HUES64 (cell line): ENCODE measurements at regions not wholly inside any gene's neighbourhood (a gene's known extent, or its start where the extent isn't known, plus 50 kb on each side); places are given as distances from the start of the nearest gene placed in this dataset.

ENCODE experiments used
- H3K27ac ChIP-seq: 2 replicates; pipeline ENCODE4 v1.7.0; 2013; ENCODE audit warnings: low read depth, low read length, inconsistent platforms
- H3K27me3 ChIP-seq: 2 replicates; pipeline ENCODE4 v1.6.1; 2013; ENCODE audit warnings: mild to moderate bottlenecking, low read length; ENCODE audit not compliant: insufficient read depth
- H3K36me3 ChIP-seq: 2 replicates; pipeline ENCODE4 v1.6.1; 2013; ENCODE audit warnings: mild to moderate bottlenecking, low read length; ENCODE audit not compliant: insufficient read depth
- H3K4me1 ChIP-seq: 2 replicates; pipeline ENCODE4 v1.6.1; 2013; ENCODE audit warnings: mild to moderate bottlenecking, low read length, moderate library complexity; ENCODE audit not compliant: insufficient read depth
- H3K4me3 ChIP-seq: 2 replicates; pipeline ENCODE4 v1.5.1; 2013; ENCODE audit warnings: mild to moderate bottlenecking, low read length, moderate library complexity
- H3K9ac ChIP-seq: 2 replicates; pipeline ENCODE4 v1.6.1; 2013; ENCODE audit warnings: mild to moderate bottlenecking, low read depth, low read length
- H3K9me3 ChIP-seq: 2 replicates; pipeline ENCODE4 v1.6.1; 2013; ENCODE audit warnings: low read depth, low read length; ENCODE audit not compliant: insufficient read depth
- WGBS: fragments of 150-250, 120-280 bp; methylation state at CpG from one replicate; pipeline ENCODE4 v1.1.7; 2013; ENCODE audit warnings: missing lambda C conversion rate; 5-methylcytosine and 5-hydroxymethylcytosine counted together

DNA sequence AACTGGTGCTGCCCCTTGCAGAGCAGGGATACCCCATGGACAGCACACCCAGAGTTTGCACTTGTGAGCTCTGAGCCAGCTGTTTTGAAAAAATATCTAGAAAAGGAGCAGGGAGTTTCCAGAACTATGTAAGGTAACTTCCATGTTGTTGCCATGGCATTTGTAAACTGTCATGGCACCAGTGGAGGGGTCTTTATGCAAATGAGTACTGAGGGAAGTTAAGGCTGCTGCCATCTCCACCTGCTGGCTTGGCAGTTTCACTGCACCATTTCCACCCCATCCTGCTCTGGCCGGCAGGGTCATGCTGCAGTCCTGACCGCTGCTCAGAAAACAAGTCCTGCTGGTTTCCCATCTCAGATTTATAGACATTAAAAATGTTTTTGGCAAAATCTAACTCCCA is 52.3 kb upstream of the SNTG2 start:
- H3K36me3 ChIP-seq, result no peaks in the 10 kb centered on the region
- H3K9me3 ChIP-seq, result peaks cover 32% of the 10 kb centered on the region
- no peaks in the 10 kb centered on the region for H3K27me3 ChIP-seq
- peaks cover 4% of the 10 kb centered on the region for H3K4me1 ChIP-seq
- 65% methylated on average over 2 of the region's 2 CpGs for WGBS
- H3K4me3 ChIP-seq, result no peak overlapping the region
- no peak overlapping the region for H3K9ac ChIP-seq
- H3K27ac ChIP-seq, result no peak overlapping the region

DNA sequence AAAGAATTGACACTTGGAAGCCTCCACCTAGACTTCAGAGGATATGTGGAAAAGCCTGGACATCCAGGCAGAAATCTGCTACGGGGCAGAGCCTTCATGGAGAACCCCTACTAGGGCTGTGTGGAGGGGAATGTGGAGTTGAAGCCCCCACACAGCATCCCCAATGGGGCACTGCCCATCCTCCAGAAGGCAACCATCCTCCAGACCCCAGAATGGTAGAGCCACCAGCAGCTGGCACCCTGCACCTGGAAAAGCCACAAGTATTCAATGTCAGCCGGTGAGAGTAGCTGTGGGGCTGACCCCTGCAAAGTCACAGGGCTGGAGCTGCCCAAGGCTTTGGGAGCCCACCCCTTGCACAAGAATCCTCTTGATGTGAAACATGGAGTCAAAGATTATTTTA is 53.6 kb upstream of the SNTG2 start:
- Histone ChIP-seq H3K27me3 (no peaks in the 10 kb centered on the region), H3K9me3 (peaks cover 26% of the 10 kb centered on the region), H3K4me3 (no peak overlapping the region), H3K27ac (no peak overlapping the region), H3K9ac (no peak overlapping the region), H3K36me3 (no peaks in the 10 kb centered on the region), H3K4me1 (peaks cover 4% of the 10 kb centered on the region)
- WGBS, result 88% methylated on average over 2 of the region's 2 CpGs

DNA sequence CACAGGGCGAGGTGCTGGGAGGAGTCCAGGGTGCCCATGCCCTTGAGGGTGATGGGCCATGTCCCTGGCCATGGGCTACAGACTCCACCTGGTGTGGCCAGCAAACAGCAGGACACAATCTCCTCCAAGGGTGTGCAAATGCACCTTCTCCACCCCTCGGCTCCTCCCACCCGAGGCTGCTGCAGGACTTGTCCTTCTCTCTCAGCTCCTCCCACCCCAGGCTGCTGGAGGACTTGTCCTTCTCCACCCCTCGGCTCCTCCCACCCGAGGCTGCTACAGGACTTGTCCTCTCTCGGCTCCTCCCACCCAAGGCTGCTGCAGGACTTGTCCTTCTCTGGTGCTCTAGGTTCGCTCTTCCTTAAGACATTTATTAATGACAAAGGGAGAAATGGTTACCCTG is 57.3 kb upstream of the SNTG2 start:
- Histone ChIP-seq H3K4me1 (peaks cover 14% of the 10 kb centered on the region), H3K27ac (no peak overlapping the region), H3K36me3 (no peaks in the 10 kb centered on the region), H3K4me3 (no peak overlapping the region), H3K27me3 (no peaks in the 10 kb centered on the region), H3K9ac (no peak overlapping the region), H3K9me3 (peaks cover 17% of the 10 kb centered on the region; the same call in 1 of the 2 replicates)
- WGBS, result 60% methylated on average over 7 of the region's 7 CpGs

DNA sequence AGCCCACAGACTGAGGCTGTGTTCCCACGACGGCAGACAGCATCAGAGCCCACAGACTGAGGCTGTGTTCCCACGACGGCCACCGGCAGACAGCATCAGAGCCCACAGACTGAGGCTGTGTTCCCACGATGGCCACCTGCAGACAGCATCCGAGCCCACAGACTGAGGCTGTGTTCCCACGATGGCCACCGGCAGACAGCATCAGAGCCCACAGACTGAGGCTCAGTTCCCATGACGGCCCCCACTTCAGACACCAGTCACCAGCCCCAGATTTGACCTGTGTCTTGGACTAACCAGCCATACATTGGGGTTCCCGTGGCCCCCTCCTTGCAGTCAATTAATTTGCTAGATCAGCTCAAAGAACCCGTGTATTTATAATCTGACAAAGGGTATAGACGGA is 57.8 kb upstream of the SNTG2 start:
- Histone ChIP-seq H3K9me3 (peaks cover 13% of the 10 kb centered on the region; the same call in 1 of the 2 replicates), H3K4me1 (peaks cover 18% of the 10 kb centered on the region), H3K27ac (no peak overlapping the region), H3K4me3 (no peak overlapping the region), H3K9ac (no peak overlapping the region), H3K27me3 (no peaks in the 10 kb centered on the region), H3K36me3 (no peaks in the 10 kb centered on the region)
- 89% methylated on average over 13 of the region's 13 CpGs for WGBS

DNA sequence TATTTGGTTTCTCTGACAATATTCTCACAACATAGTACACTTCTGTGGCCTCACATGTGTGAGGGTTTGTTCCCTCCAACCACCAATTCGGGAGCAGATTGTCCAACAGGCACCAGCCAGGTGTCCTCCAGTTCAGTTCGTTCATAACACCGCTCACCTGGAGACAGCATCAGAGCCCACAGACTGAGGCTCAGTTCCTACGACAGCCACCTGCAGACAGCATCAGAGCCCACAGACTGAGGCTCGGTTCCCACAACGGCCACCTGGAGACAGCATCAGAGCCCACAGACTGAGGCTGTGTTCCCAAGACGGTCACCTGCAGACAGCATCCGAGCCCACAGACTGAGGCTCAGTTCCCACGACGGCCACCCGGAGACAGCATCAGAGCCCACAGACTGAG is 58.2 kb upstream of the SNTG2 start:
- Histone ChIP-seq H3K27ac (no peak overlapping the region), H3K9ac (no peak overlapping the region), H3K27me3 (no peaks in the 10 kb centered on the region), H3K4me3 (no peak overlapping the region), H3K9me3 (peaks cover 8% of the 10 kb centered on the region; the same call in 1 of the 2 replicates), H3K4me1 (peaks cover 23% of the 10 kb centered on the region), H3K36me3 (no peaks in the 10 kb centered on the region)
- WGBS, result 94% methylated on average over 11 of the region's 11 CpGs

DNA sequence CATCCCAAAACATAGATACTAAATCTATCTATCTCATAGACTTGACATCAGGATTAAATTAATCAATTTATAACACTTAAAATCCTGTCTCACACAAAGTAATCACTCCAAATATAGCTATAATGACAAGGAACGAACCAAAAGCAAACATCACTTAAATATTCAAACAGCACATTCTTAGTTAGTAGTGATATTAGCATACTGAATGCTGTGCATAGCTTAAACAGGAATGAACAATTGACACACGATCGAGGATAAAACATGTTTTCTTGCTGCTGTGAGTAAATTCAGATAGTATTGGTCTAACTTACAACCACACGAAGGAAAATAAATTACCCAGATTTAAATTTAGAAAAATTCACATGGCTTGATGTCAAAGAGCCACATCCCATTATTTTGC is 58.9 kb upstream of the SNTG2 start:
- WGBS, result 84% methylated on average over 3 of the region's 4 CpGs
- H3K4me3 ChIP-seq, result no peak overlapping the region
- peaks cover 29% of the 10 kb centered on the region for H3K4me1 ChIP-seq
- H3K9ac ChIP-seq, result no peak overlapping the region
- H3K27ac ChIP-seq, result no peak overlapping the region
- no peaks in the 10 kb centered on the region for H3K27me3 ChIP-seq
- 0 out of 2 replicates have a peak, but pooled peaks cover 4% of the 10 kb centered on the region for H3K9me3 ChIP-seq
- H3K36me3 ChIP-seq, result no peaks in the 10 kb centered on the region

DNA sequence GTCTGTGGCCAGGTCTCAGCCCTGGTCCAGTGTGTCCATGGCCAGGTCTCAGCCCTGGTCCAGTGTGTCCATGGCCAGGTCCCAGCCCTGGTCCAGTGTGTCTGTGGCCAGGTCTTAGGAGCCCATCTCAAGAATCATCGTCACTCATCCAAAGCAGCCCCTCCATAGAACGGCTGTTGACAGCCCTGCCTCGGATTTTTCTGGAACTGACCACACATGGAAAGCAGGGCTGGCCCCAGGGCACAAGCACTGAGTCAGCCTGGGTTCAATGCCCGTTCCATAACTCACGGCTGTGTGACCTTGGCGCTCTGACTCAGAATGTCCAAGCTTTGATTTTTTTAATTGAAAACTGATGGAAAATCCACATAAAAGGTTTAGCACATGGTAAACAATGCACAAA is 59.9 kb upstream of the SNTG2 start:
- Histone ChIP-seq H3K4me1 (peaks cover 30% of the 10 kb centered on the region), H3K36me3 (no peaks in the 10 kb centered on the region), H3K9me3 (no peaks in the 10 kb centered on the region), H3K27ac (no peak overlapping the region), H3K9ac (no peak overlapping the region), H3K27me3 (no peaks in the 10 kb centered on the region), H3K4me3 (no peak overlapping the region)
- WGBS, result 91% methylated on average over 6 of the region's 6 CpGs

DNA sequence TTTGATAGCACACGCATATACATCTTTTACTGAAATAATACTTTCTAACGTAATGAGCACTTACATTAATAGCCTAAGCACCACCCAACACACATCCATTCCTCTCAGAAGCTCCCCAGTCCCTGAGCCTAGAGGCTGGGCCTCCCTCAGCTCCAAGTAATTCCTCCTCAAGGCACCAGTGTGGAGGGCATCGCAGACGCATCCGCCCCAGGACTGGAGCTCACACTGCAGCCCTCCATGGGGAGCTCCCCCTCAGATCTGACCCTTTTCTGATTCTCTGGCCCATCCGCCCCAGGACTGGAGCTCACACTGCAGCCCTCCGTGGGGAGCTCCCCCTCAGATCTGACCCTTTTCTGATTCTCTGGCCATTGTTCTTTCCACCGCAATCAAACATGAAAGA is 60.4 kb upstream of the SNTG2 start:
- Histone ChIP-seq H3K27ac (no peak overlapping the region), H3K9me3 (no peaks in the 10 kb centered on the region), H3K27me3 (no peaks in the 10 kb centered on the region; the same call in 1 of the 2 replicates), H3K4me1 (peaks cover 30% of the 10 kb centered on the region), H3K36me3 (no peaks in the 10 kb centered on the region), H3K9ac (no peak overlapping the region), H3K4me3 (no peak overlapping the region)
- 80% methylated on average over 8 of the region's 8 CpGs for WGBS

DNA sequence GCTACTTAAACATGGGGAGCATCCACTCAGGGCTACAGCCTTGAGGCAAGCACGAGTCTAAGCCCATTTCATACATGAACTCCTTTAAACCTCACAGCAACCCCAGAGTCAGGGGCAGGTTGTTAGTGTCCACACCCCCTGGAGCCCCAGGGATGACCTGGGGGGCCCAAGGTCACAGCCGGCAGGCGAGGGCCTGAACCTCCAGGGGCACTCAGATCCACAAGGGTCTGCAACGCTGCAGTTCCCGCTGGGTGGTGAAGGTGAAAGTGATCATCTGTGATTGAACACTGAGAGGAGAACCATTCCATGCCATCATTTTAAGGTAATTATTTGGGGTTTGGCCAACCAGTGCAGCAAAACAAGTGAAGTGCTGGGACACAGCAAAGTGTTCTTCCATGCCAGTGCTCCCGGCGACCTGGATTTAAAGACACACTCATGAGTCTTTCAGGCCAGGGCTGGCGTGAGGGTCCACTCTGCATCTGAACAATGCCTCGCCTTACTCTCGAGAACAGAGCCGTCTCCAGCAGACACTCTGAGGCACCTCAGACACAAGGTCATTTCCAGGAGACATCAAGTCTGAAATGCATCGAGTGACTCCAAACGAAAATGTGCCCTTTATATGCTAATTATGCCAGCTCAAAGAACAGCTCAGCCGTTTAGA is 61.6 kb upstream of the SNTG2 start:
- Histone ChIP-seq H3K4me1 (peaks cover 32% of the 10 kb centered on the region), H3K4me3 (no peak overlapping the region), H3K36me3 (no peaks in the 10 kb centered on the region), H3K27ac (no peak overlapping the region), H3K9ac (no peak overlapping the region), H3K27me3 (no peaks in the 10 kb centered on the region; the same call in 1 of the 2 replicates), H3K9me3 (no peaks in the 10 kb centered on the region)
- WGBS, result 88% methylated on average over 14 of the region's 14 CpGs

DNA sequence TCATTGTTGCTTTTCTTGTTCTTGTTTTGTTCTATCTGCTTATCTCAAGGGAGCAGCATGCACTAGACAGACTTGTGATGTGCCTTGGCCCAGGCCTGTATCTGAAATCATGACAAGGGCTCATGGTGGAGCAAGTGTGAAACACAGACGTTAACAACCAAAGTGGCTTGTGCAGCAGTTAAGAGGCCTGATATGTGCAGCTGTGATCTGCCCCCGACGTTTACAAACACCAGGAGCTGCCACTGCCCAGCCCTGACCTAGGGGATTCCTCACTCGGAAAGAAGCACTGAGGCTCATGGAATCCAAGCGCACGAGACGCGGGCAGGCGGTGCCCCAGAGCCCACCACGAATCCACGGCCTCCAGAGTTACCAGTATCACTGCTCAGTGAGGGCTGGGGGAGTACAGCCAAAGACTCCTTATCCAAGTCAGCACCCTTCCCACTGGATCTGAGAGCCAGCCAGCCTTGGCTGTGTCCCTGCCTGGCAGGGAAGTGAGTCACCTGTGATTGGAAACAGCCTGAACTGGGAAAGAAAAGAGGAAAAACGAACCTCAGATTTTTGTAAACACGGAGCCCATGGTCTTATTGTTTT is 62.3 kb upstream of the SNTG2 start:
- Histone ChIP-seq H3K9me3 (no peaks in the 10 kb centered on the region), H3K36me3 (no peaks in the 10 kb centered on the region), H3K4me1 (peaks cover 34% of the 10 kb centered on the region), H3K9ac (no peak overlapping the region), H3K4me3 (no peak overlapping the region), H3K27ac (no peak overlapping the region), H3K27me3 (peaks cover 7% of the 10 kb centered on the region; the same call in 1 of the 2 replicates)
- WGBS, result 78% methylated on average over 13 of the region's 13 CpGs

DNA sequence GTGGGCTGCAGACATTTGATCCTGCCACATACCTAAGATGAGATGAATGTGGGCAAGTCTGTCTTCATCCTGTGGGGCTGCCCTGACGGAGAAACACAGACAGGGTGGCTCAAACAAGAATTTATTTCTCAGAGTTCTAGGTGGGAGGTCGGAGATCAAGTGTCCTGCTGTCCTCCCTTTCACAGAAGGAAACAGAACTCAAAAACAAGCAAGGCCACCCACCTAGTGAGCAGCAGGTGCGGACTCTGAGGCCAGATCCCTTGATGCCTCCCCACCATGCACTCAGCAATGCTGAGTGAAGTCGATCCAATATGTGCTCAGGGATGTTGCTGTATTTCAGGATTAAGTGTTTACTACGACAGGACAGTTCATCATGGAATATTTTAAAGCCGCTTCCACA is 63.0 kb upstream of the SNTG2 start:
- WGBS, result 72% methylated on average over 6 of the region's 6 CpGs
- Histone ChIP-seq H3K9ac (no peak overlapping the region), H3K27ac (no peak overlapping the region), H3K4me1 (peaks cover 31% of the 10 kb centered on the region), H3K9me3 (no peaks in the 10 kb centered on the region), H3K4me3 (no peak overlapping the region), H3K36me3 (no peaks in the 10 kb centered on the region), H3K27me3 (peaks cover 8% of the 10 kb centered on the region; the same call in 1 of the 2 replicates)
